ENCODE measurements at regions not wholly inside any gene's neighbourhood (a gene's known extent, or its start where the extent isn't known, plus 50 kb on each side); places are given as distances from the start of the nearest gene placed in this dataset.
"Not testable (repeated sequence)": the region's sequence is repeated elsewhere in the genome, so short reads cannot be mapped to it uniquely, and the experiment has no call there.

DNA sequence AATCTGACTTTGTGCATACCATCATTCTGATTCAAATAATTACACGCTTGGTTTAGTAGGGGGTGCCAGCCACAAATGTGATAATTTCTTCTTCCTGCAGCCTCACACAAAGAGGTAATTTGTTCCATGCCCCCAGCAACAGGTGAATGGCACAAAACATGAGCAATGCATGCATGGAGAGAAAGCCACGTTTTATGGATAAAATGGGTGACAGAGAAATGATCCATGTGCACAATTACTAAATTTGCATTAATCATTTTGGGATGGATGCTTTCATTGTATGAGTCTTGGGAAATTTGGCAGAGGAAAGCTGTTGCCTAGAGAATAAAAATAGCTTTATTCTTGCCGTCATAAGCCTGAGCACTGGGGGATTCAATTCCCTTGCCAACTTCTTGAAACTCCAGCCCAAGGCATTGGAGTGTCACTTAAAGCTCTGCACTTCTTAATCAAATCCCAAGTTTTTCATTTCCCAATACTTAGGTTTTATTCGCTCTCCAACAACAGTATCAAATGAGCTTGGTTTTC is 411.6 kb downstream of the GBE1 start:
- H3K36me3 Mint-ChIP-seq (ENCODE audit: low read depth, unreplicated experiment), result no peaks in the 10 kb centered on the region
- no peaks in the 10 kb centered on the region for H3K27me3 Mint-ChIP-seq (ENCODE audit: unreplicated experiment)
- H3K4me3 Mint-ChIP-seq (ENCODE audit: unreplicated experiment), result no peak overlapping the region
- H3K27ac Mint-ChIP-seq (ENCODE audit: unreplicated experiment), result no peak overlapping the region
- TF ChIP-seq CTCF (IDR thresholded peaks at IDR 0.05; ENCODE audit: unreplicated experiment), result no peak
- no peaks in the 10 kb centered on the region for H3K9me3 Mint-ChIP-seq (ENCODE audit: unreplicated experiment)
- DNase-seq (ENCODE audit: low spot score), result no peak
- H3K4me1 Mint-ChIP-seq (ENCODE audit: unreplicated experiment), result no peaks in the 10 kb centered on the region

GRCh38 chr3:81339040-81339845 is 422.2 kb downstream of the GBE1 start:
- Mint-ChIP-seq H3K4me1 (ENCODE audit: unreplicated experiment) (no peaks in the 10 kb centered on the region), H3K4me3 (ENCODE audit: unreplicated experiment) (no peak overlapping the region), H3K27me3 (ENCODE audit: unreplicated experiment) (no peaks in the 10 kb centered on the region), H3K36me3 (ENCODE audit: low read depth, unreplicated experiment) (no peaks in the 10 kb centered on the region), H3K27ac (ENCODE audit: unreplicated experiment) (no peak overlapping the region), H3K9me3 (ENCODE audit: unreplicated experiment) (no peaks in the 10 kb centered on the region)
- peak; percentile 70 for TF ChIP-seq CTCF (IDR thresholded peaks at IDR 0.05; ENCODE audit: unreplicated experiment)
- no peak for DNase-seq (ENCODE audit: low spot score)

DNA sequence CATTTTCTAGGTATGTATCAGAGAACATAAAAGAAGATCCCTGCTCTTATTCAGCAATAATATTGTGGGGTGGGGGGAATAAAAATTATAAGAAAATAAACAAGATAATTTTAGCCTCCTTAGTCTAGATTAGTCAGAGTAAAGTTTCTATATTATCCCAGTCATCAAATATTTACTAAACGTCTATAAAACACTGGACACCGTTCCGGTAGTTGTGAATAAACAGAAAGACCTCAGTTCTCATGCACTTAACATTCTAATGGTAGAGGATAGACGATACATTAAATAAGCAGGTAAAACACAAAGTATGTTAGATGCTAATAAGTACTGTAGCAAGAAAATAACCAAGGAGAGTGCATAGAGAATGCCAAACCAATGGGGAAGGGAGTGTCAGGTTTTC is 425.0 kb downstream of the GBE1 start:
- no peaks in the 10 kb centered on the region for H3K27me3 Mint-ChIP-seq (ENCODE audit: unreplicated experiment)
- no peaks in the 10 kb centered on the region for H3K4me1 Mint-ChIP-seq (ENCODE audit: unreplicated experiment)
- H3K36me3 Mint-ChIP-seq (ENCODE audit: low read depth, unreplicated experiment), result no peaks in the 10 kb centered on the region
- TF ChIP-seq CTCF (IDR thresholded peaks at IDR 0.05; ENCODE audit: unreplicated experiment), result no peak
- no peak for DNase-seq (ENCODE audit: low spot score)
- no peak overlapping the region for H3K4me3 Mint-ChIP-seq (ENCODE audit: unreplicated experiment)
- H3K9me3 Mint-ChIP-seq (ENCODE audit: unreplicated experiment), result no peaks in the 10 kb centered on the region
- H3K27ac Mint-ChIP-seq (ENCODE audit: unreplicated experiment), result no peak overlapping the region

DNA sequence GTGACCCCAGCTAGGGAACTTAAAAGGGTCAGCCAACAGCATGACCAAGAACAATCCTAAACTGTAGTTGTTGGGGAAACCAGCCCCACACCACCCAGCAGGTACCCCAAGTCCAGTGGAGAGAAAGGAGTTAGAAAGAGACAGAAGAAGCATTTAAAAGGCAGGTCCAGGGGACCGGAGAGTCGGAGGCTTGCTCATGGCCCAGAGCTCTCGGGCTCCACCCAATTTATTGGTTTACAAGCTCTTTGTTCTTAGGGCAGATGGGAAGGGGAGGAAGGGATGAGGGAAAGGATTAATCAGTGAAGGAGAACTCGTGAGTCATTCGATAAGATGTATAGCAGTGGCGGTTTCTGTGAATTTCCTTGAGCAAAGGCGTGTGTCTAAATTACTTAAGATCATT is 431.6 kb downstream of the GBE1 start:
- H3K9me3 Mint-ChIP-seq (ENCODE audit: unreplicated experiment); DNase-seq (ENCODE audit: low spot score); H3K36me3 Mint-ChIP-seq (ENCODE audit: low read depth, unreplicated experiment): not testable (repeated sequence)

GRCh38 chr3:81326245-81326644 is 435.2 kb downstream of the GBE1 start:
- no peaks in the 10 kb centered on the region for H3K36me3 Mint-ChIP-seq (ENCODE audit: low read depth, unreplicated experiment)
- H3K4me1 Mint-ChIP-seq (ENCODE audit: unreplicated experiment), result no peaks in the 10 kb centered on the region
- DNase-seq (ENCODE audit: low spot score), result no peak
- H3K4me3 Mint-ChIP-seq (ENCODE audit: unreplicated experiment), result no peak overlapping the region
- no peaks in the 10 kb centered on the region for H3K27me3 Mint-ChIP-seq (ENCODE audit: unreplicated experiment)
- TF ChIP-seq CTCF (IDR thresholded peaks at IDR 0.05; ENCODE audit: unreplicated experiment), result no peak
- no peak overlapping the region for H3K27ac Mint-ChIP-seq (ENCODE audit: unreplicated experiment)
- no peaks in the 10 kb centered on the region for H3K9me3 Mint-ChIP-seq (ENCODE audit: unreplicated experiment)

More for the DNA sequence above, 431.6 kb downstream of the GBE1 start:
- not testable (repeated sequence) for H3K27me3 Mint-ChIP-seq (ENCODE audit: unreplicated experiment); H3K4me1 Mint-ChIP-seq (ENCODE audit: unreplicated experiment); H3K4me3 Mint-ChIP-seq (ENCODE audit: unreplicated experiment); H3K27ac Mint-ChIP-seq (ENCODE audit: unreplicated experiment)

Measured in endothelial cell (in vitro differentiated cells).